GM18951 (cell line): ENCODE measurements at regions not wholly inside any gene's neighbourhood (a gene's known extent, or its start where the extent isn't known, plus 50 kb on each side); places are given as distances from the start of the nearest gene placed in this dataset.
"Not testable (repeated sequence)": the region's sequence is repeated elsewhere in the genome, so short reads cannot be mapped to it uniquely, and the experiment has no call there.

Experiments used
- POLR2A ChIP-seq: IDR thresholded peaks from 4 replicates; pipeline ENCODE4 v1.6.1; 2011; ENCODE audit warnings: mild to moderate bottlenecking; ENCODE audit not compliant: insufficient read length, insufficient read depth; ENCODE audit errors: extremely low read depth
- in situ Hi-C: fragments of 300-500 bp; cut with MboI; formaldehyde crosslinking; loops from one replicate; pipeline ENCODE4 v1.12.0; 2022; ENCODE audit warnings: low sequenced_read_pairs, mixed read lengths, inconsistent platforms; ENCODE audit not compliant: unreplicated experiment

GRCh38 chr1:244301595-244302130 lies 150.0 kb downstream of the ADSS2 start:
- TF ChIP-seq POLR2A: no peak
- in situ Hi-C loops: no loop called here

- in situ Hi-C loops: no loop called here
- TF ChIP-seq POLR2A: no peak
These were observed 148.7 kb downstream of the ADSS2 start for GRCh38 chr1:244302876-244303609.

- TF ChIP-seq POLR2A: no peak
- in situ Hi-C loops: no loop called here
These were observed 148.1 kb downstream of the ADSS2 start for GRCh38 chr1:244303610-244303969.

GRCh38 chr1:244304156-244304555 lies 147.6 kb downstream of the ADSS2 start:
- TF ChIP-seq POLR2A: no peak
- in situ Hi-C loops: no loop called here

- no peak for TF ChIP-seq POLR2A
- in situ Hi-C loops: no loop called here
These were observed 147.1 kb downstream of the ADSS2 start for GRCh38 chr1:244304656-244305055.

- no peak for TF ChIP-seq POLR2A
- in situ Hi-C loops: no loop called here
These were observed 145.8 kb downstream of the ADSS2 start for GRCh38 chr1:244305776-244306341.

GRCh38 chr1:244306544-244306943 lies 145.2 kb downstream of the ADSS2 start:
- in situ Hi-C loops: no loop called here

GRCh38 chr1:244309191-244309590 lies 142.5 kb downstream of the ADSS2 start:
- in situ Hi-C loops: not testable (repeated sequence)

More at GRCh38 chr1:244306544-244306943, 145.2 kb downstream of the ADSS2 start:
- no peak for TF ChIP-seq POLR2A

- in situ Hi-C loops: no loop called here
- no peak for TF ChIP-seq POLR2A
These were observed 139.8 kb downstream of the ADSS2 start for GRCh38 chr1:244311784-244312532.

- TF ChIP-seq POLR2A: no peak
- in situ Hi-C loops: no loop called here
These were observed 138.4 kb downstream of the ADSS2 start for GRCh38 chr1:244313346-244313745.

- in situ Hi-C loops: no loop called here
- TF ChIP-seq POLR2A: no peak
These were observed 136.7 kb downstream of the ADSS2 start for GRCh38 chr1:244314921-244315559.

GRCh38 chr1:244315996-244316395 lies 135.7 kb downstream of the ADSS2 start:
- in situ Hi-C loops: no loop called here
- TF ChIP-seq POLR2A: no peak

GRCh38 chr1:244316407-244316806 lies 135.3 kb downstream of the ADSS2 start:
- in situ Hi-C loops: no loop called here
- no peak for TF ChIP-seq POLR2A
